GM12875 (cell line): ENCODE measurements at regions not wholly inside any gene's neighbourhood (a gene's known extent, or its start where the extent isn't known, plus 50 kb on each side); places are given as distances from the start of the nearest gene placed in this dataset.

Source experiments
- H3K4me3 ChIP-seq: one replicate; pipeline ENCODE4 v1.5.1; 2011; ENCODE audit warnings: low read depth, low read length, control low read depth
- CTCF ChIP-seq: IDR thresholded peaks from 2 replicates; pipeline ENCODE4 v1.5.1; 2011; ENCODE audit warnings: low read depth, mild to moderate bottlenecking, control low read depth, inconsistent platforms, low read length, moderate library complexity, borderline replicate concordance; ENCODE audit not compliant: insufficient read depth

- H3K4me3 ChIP-seq: no peak overlapping the region
- TF ChIP-seq CTCF: no peak
These were observed 130.9 kb upstream of the TMEM108 start for GRCh38 chr3:132907293-132907692.

- no peak for TF ChIP-seq CTCF
- no peak overlapping the region for H3K4me3 ChIP-seq
These were observed 137.7 kb upstream of the TMEM108 start for GRCh38 chr3:132900481-132900880.

GRCh38 chr3:132898141-132898540 is 140.1 kb upstream of the TMEM108 start:
- no peak for TF ChIP-seq CTCF
- no peak overlapping the region for H3K4me3 ChIP-seq

- no peak for TF ChIP-seq CTCF
- no peak overlapping the region for H3K4me3 ChIP-seq
These were observed 145.2 kb upstream of the TMEM108 start for GRCh38 chr3:132892956-132893355.

GRCh38 chr3:132881756-132882409 is 156.3 kb upstream of the TMEM108 start:
- H3K4me3 ChIP-seq: no peak overlapping the region
- no peak for TF ChIP-seq CTCF

- no peak for TF ChIP-seq CTCF
- no peak overlapping the region for H3K4me3 ChIP-seq
These were observed 157.2 kb upstream of the TMEM108 start for GRCh38 chr3:132880986-132881385.

- H3K4me3 ChIP-seq: no peak overlapping the region
- no peak for TF ChIP-seq CTCF
These were observed 157.4 kb upstream of the NPHP3 start for GRCh38 chr3:132879656-132880055.
